Keratinocyte (primary cell): ENCODE measurements at regions not wholly inside any gene's neighbourhood (a gene's known extent, or its start where the extent isn't known, plus 50 kb on each side); places are given as distances from the start of the nearest gene placed in this dataset.
A peak's percentile ranks its signal among the peaks of the same experiment; 100 is the strongest.

Source experiments
- DNase-seq: peaks from one replicate; pipeline ENCODE4 v3.0.0-alpha.2; 2011; ENCODE audit warnings: low read depth, missing footprints, low spot score
- FAIRE-seq: peaks from 2 replicates; lab custom pipeline; 2011; peaks lifted over from hg19 to GRCh38; lab: Jason Lieb, UNC
- H2AFZ ChIP-seq: 2 replicates; pipeline ENCODE4 v1.6.0; 2012; ENCODE audit warnings: low read length, control low read depth, inconsistent platforms; ENCODE audit not compliant: control insufficient read depth
- H3K27ac ChIP-seq: 2 replicates; pipeline ENCODE4 v1.5.1; 2011; ENCODE audit warnings: low read length; ENCODE audit not compliant: control insufficient read depth, insufficient read depth
- H3K27me3 ChIP-seq: 3 replicates; pipeline ENCODE4 v1.6.0; 2011; ENCODE audit warnings: low read length; ENCODE audit not compliant: control insufficient read depth, insufficient read depth; ENCODE audit errors: extremely low read depth
- H3K36me3 ChIP-seq, 2 experiments: 2 replicates in 1 of 2; 3 replicates in 1 of 2; pipeline ENCODE4 v1.5.1; 2011; ENCODE audit warnings: low read length in 2 of 2, mild to moderate bottlenecking in 1 of 2; ENCODE audit not compliant: control insufficient read depth in 2 of 2, insufficient read depth in 2 of 2; ENCODE audit errors: extremely low read depth in 1 of 2
- H3K4me1 ChIP-seq: 3 replicates; pipeline ENCODE4 v1.5.1; 2011; ENCODE audit warnings: low read length; ENCODE audit not compliant: control insufficient read depth, insufficient read depth; ENCODE audit errors: extremely low read depth
- H3K4me2 ChIP-seq: 3 replicates; pipeline ENCODE4 v1.6.0; 2011; ENCODE audit warnings: low read depth, low read length; ENCODE audit not compliant: control insufficient read depth, insufficient read depth; ENCODE audit errors: extremely low read depth
- H3K4me3 ChIP-seq, 3 experiments: fragments of 200-600 bp in 1 of 3; sonication (generic) in 1 of 3; 2 replicates in 2 of 3; 3 replicates in 1 of 3; pipeline ENCODE4 v1.5.1; 2011 to 2016; ENCODE audit warnings: low read length in 3 of 3, mild to moderate bottlenecking in 3 of 3, control low read depth in 2 of 3, inconsistent platforms in 1 of 3, low read depth in 1 of 3, mixed read lengths in 1 of 3, mixed run types in 1 of 3, moderate library complexity in 1 of 3; ENCODE audit not compliant: control insufficient read depth in 2 of 3, insufficient read depth in 2 of 3; ENCODE audit errors: extremely low read depth in 1 of 3
- H3K79me2 ChIP-seq: 2 replicates; pipeline ENCODE4 v1.6.0; 2012; ENCODE audit warnings: low read length; ENCODE audit not compliant: control insufficient read depth, insufficient read depth
- H3K9ac ChIP-seq: 3 replicates; pipeline ENCODE4 v1.6.0; 2011; ENCODE audit warnings: low read length; ENCODE audit not compliant: control insufficient read depth, insufficient read depth; ENCODE audit errors: extremely low read depth
- H3K9me1 ChIP-seq: 3 replicates; pipeline ENCODE4 v1.6.0; 2011; ENCODE audit warnings: low read length; ENCODE audit not compliant: control insufficient read depth, insufficient read depth; ENCODE audit errors: extremely low read depth
- H3K9me3 ChIP-seq: 2 replicates; pipeline ENCODE4 v1.5.1; 2012; ENCODE audit warnings: low read depth, low read length; ENCODE audit not compliant: control insufficient read depth
- H4K20me1 ChIP-seq: 3 replicates; pipeline ENCODE4 v1.6.0; 2011; ENCODE audit warnings: low read length; ENCODE audit not compliant: control insufficient read depth, insufficient read depth; ENCODE audit errors: extremely low read depth
- EZH2 ChIP-seq: IDR thresholded peaks from one replicate; pipeline ENCODE4 v1.6.1; 2012; ENCODE audit warnings: inconsistent platforms, mild to moderate bottlenecking, low read length, moderate library complexity
- dilution Hi-C: fragments of 300-500 bp; cut with MboI; formaldehyde crosslinking; loops from one replicate; pipeline ENCODE4 v1.7.0; 2020; ENCODE audit warnings: low sequenced_read_pairs; ENCODE audit not compliant: extremely low pct_ligation_motif_present
- TF ChIP-seq, protein P1 (sequence below), 3 experiments: IDR thresholded peaks in 1 of 3; conservative IDR thresholded peaks in 1 of 3; optimal IDR thresholded peaks in 1 of 3; 2 replicates in 2 of 3; 3 replicates in 1 of 3; pipeline versions ENCODE3 to v1.5.1; 2011; ENCODE audit warnings: low read length in 3 of 3, mild to moderate bottlenecking in 3 of 3, moderate library complexity in 2 of 3, control low read depth in 1 of 3, inconsistent platforms in 1 of 3; ENCODE audit not compliant: insufficient read depth in 2 of 3; ENCODE audit errors: extremely low read depth in 1 of 3

DNA sequence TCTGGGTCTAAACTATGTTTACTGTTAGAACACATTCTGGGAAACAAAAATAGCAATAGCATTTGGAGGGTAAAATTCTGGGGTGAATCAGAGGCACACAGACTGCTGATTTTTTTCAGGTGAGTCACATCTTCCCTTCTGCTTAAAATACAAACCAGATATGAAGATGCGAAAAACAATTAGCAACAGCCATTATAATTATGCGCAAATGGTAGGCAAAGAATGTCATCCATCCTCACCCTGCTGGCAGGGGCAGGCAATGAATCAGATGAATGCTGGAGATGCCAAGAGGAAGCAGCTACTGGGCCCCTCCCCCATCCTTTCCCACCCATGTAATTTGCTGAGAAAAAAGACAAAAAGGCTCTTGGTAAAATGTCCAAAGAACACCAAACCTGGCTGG lies 282.9 kb downstream of the KLF5 start:
- dilution Hi-C loops = no loop called here
- no peaks in the 10 kb centered on the region for H3K9me3 ChIP-seq
- no peaks in the 10 kb centered on the region for H3K79me2 ChIP-seq
- no peaks in the 10 kb centered on the region for H3K27me3 ChIP-seq
- peak overlapping the region; percentile 86 for H3K27ac ChIP-seq
- no peaks in the 10 kb centered on the region for H3K36me3 ChIP-seq
- H4K20me1 ChIP-seq = no peaks in the 10 kb centered on the region
- H3K4me3 ChIP-seq = no peak overlapping the region
- no peak for DNase-seq
- H3K9me1 ChIP-seq = no peaks in the 10 kb centered on the region
- peak overlapping the region; percentile 25 for H2AFZ ChIP-seq
- TF ChIP-seq, protein P1, sequence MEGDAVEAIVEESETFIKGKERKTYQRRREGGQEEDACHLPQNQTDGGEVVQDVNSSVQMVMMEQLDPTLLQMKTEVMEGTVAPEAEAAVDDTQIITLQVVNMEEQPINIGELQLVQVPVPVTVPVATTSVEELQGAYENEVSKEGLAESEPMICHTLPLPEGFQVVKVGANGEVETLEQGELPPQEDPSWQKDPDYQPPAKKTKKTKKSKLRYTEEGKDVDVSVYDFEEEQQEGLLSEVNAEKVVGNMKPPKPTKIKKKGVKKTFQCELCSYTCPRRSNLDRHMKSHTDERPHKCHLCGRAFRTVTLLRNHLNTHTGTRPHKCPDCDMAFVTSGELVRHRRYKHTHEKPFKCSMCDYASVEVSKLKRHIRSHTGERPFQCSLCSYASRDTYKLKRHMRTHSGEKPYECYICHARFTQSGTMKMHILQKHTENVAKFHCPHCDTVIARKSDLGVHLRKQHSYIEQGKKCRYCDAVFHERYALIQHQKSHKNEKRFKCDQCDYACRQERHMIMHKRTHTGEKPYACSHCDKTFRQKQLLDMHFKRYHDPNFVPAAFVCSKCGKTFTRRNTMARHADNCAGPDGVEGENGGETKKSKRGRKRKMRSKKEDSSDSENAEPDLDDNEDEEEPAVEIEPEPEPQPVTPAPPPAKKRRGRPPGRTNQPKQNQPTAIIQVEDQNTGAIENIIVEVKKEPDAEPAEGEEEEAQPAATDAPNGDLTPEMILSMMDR (optimal IDR thresholded peaks at IDR 0.05 in 1 of 3, IDR thresholded peaks at IDR 0.05 in 1 of 3, conservative IDR thresholded peaks at IDR 0.05 in 1 of 3; ENCODE audit: extremely low read depth in 1 of 3, insufficient read depth in 2 of 3, low read length in 3 of 3) = peak in 2 of 3 experiments; percentile 4 to 38
- TF ChIP-seq EZH2 = no peak
- H3K4me1 ChIP-seq = peaks cover 44% of the 10 kb centered on the region
- peak overlapping the region; percentile 39 for H3K9ac ChIP-seq
- peak; percentile 88 for FAIRE-seq
- H3K4me2 ChIP-seq = peak overlapping the region; percentile 29

DNA sequence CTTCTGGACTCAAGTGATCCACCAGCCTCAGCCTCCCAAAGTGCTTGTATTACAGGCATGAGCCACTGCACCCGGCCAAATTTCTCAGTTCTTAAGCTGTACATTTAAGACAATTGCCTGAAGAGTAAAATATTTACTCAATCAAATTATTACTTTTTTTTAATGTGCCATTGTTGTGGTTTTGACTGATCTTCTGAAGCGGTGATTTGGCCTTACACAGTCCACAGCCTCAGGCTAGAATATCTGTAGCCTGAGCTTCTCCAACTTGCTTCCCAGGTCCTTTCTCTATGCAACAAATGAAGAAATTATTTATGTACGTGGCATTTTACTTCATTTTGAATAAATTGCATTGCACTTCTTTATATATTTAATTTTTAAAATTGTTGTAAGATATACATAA lies 281.3 kb downstream of the KLF5 start:
- no peak overlapping the region for H3K4me2 ChIP-seq
- no peak for TF ChIP-seq EZH2
- TF ChIP-seq, protein P1 (optimal IDR thresholded peaks at IDR 0.05 in 1 of 3, IDR thresholded peaks at IDR 0.05 in 1 of 3, conservative IDR thresholded peaks at IDR 0.05 in 1 of 3; ENCODE audit: extremely low read depth in 1 of 3, insufficient read depth in 2 of 3, low read length in 3 of 3) = no peak
- H2AFZ ChIP-seq = no peak overlapping the region
- dilution Hi-C loops = no loop called here
- no peak overlapping the region for H3K9ac ChIP-seq
- H3K4me1 ChIP-seq = peaks cover 59% of the 10 kb centered on the region
- no peaks in the 10 kb centered on the region for H3K27me3 ChIP-seq
- no peaks in the 10 kb centered on the region for H3K79me2 ChIP-seq
- DNase-seq (no peak), FAIRE-seq (peak; percentile 17)
- H3K4me3 ChIP-seq = no peak overlapping the region
- no peaks in the 10 kb centered on the region for H3K36me3 ChIP-seq
- peak overlapping the region; percentile 100 for H3K27ac ChIP-seq
- no peaks in the 10 kb centered on the region for H4K20me1 ChIP-seq
- no peaks in the 10 kb centered on the region for H3K9me3 ChIP-seq
- H3K9me1 ChIP-seq = no peaks in the 10 kb centered on the region
